8988T (cell line): ENCODE measurements at regions not wholly inside any gene's neighbourhood (a gene's known extent, or its start where the extent isn't known, plus 50 kb on each side); places are given as distances from the start of the nearest gene placed in this dataset.

ENCODE experiments used
- DNase-seq: peaks from one replicate; pipeline ENCODE4 v3.0.0; 2011

DNA sequence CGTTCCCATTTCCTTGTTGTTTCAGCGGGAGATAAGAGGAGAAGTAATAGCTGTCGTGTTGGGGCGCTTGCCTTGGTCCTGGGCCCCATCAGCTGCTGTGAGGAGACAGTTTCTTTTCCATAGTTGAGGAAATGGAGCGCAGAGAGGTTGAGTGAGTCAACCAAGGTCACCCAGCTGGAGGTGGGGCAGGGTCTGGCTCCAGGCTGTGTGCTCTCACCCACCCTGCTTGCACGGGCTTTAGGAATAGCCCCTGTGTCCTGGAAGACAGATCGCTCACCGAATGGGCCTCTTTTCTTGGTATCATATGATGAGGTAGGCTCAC, 165.7 kb upstream of the RTL1 start:
- DNase-seq, result no peak

- peak; percentile 2 for DNase-seq
Observed at GRCh38 chr14:101069666-101070362, 166.3 kb upstream of the RTL1 start.

GRCh38 chr14:101070540-101071492, 167.3 kb upstream of the RTL1 start:
- DNase-seq, result peak; percentile 8

DNA sequence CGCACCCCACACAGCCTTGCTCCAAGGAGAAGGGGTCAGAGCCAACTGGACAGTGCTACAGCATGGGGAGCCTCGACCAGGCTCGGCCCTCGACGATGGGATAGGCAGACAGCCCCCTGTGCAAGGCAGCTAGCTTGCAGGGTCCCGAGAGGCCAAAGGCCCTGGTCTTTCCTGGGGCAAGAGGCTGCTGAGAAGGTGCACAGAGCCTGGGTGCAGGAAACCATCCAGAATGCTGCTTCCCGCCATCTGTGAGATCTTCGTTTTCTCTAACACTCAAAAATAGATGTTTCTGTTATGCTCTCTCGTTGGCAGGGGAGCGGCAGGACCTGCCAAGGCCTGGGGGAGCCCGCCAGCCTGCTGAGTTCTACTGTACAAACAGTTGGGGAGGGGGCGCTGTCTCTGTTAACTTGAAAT, 168.0 kb upstream of the RTL1 start:
- no peak for DNase-seq

DNA sequence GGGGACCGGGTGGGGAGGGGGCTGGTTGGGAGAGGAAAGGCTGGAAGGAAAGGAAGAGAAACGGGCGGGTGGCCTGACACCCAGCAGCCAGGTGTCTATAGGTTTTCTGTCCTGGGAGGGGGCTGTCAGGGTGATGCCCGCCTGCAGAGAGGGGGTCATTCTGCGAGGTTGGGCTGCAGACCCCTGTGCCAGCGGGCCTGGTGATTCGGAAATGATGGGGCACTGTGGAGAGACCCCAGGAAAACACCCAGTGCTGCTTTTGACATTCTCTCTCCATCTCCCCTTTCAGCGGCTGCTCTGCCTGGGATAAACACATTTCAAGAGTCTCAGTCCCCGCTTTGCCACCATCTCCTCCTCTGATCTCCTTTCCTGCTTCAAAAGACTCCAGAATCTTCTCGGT, 168.5 kb upstream of the RTL1 start:
- DNase-seq, result peak; percentile 4

DNA sequence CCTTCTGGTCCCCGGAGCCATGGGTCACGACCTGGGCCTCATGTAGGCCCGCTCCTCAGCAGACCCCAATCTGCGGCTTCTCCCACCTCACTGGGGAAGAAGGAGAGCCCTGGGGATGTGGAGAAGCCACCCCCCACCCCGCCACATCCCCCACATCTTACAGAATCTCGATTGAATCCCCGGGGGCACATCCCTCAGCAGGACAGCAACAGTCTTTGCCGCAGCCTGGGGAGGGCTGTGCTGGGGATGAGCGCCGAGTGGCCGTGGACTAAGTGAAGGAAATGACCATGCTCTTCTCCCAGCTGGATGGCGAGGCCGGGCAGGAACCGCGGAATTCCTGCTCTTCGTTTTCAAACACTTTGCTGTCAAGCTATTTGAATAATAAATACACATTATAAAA, 169.0 kb upstream of the RTL1 start:
- no peak for DNase-seq

DNA sequence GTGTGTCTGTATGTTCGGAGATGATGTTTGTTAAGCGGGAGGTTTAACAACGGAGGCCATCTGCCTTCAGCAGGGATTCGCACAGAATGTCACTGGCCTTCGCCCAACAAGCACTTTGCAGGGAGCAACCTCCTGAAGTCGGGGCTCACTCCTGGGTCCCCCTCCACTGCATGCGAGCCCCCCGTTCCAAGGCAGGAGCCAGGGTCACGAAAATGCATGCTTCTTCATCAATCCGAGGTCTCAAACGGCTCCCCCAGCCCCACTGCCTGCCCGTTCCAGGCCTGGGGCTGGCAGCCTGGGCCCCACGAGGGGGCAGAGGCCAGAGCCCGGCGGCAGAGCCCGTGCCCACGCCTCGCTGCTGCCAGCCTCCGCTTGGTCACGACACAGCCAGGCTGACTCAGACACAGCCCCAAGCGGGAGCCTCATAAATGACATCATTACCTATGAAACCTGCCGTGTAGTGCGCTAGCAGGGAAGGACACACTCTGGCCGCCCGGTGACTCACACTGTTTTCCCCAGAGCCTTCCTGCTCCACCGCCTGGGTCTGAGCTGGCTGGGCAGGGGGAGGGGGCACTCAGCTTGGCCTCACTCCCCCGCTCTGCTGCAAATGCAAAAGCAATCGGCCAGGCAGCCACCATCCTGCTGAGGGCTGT, 169.5 kb upstream of the RTL1 start:
- DNase-seq, result peak; percentile 99

DNA sequence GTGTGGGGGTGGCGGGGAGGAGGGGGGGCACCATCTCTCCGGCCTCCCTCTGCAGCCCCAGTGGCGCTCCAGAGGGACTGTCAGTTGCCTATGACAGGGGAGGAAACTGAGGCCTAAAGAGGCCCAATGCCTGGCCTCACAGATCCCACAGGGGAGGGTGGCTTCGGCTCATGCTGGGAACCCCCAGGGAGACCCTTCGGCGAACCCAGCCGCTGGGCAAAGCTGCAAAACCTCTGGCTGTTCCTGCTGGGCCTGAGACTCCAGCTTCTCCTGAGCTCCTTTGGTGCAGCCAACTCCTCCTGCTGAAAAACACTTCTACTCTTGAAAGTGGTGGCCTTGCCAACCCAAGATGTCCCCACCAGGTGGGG, 170.1 kb upstream of the RTL1 start:
- DNase-seq, result no peak

- no peak for DNase-seq
Observed at GRCh38 chr14:101074196-101075024, 170.9 kb upstream of the RTL1 start.

DNA sequence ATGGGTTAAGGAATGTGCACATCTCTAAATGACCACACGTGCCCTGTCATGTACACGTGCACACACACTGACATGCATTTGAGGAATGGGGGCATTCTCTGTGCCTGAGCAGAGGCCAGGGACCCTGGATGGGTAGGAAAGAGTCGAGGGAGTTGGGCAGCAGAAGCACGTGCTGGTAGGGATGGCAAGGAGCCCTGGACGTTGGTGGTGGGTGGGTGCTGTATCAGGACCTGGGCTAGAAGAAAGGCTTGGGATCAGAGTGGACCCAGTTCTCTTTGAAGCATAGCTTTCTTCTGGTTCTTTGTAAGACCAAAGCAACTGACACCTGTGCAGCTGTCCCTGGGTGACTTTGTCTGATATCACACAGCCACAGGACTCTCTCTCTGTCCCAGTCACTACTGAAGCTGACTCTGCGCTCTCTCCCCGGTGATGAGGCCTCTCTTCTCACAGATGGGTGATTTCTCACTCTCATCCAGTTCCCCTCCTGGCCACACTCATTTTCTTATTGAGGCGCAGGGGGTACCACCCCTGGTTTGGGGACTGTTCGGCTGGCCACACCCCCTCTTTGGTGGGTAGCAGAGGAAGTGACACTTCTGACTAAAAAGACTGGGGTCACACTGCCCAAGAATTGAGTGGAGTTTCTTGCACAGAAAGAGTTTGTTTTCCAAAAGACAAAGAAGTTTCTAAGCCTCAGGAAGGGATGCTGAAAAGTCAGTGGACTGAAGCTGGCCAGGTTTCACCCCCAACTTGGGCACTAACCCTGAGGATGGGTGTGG, 171.7 kb upstream of the RTL1 start:
- no peak for DNase-seq

- DNase-seq, result no peak
Observed at GRCh38 chr14:101075801-101076413, 172.4 kb upstream of the RTL1 start.

DNA sequence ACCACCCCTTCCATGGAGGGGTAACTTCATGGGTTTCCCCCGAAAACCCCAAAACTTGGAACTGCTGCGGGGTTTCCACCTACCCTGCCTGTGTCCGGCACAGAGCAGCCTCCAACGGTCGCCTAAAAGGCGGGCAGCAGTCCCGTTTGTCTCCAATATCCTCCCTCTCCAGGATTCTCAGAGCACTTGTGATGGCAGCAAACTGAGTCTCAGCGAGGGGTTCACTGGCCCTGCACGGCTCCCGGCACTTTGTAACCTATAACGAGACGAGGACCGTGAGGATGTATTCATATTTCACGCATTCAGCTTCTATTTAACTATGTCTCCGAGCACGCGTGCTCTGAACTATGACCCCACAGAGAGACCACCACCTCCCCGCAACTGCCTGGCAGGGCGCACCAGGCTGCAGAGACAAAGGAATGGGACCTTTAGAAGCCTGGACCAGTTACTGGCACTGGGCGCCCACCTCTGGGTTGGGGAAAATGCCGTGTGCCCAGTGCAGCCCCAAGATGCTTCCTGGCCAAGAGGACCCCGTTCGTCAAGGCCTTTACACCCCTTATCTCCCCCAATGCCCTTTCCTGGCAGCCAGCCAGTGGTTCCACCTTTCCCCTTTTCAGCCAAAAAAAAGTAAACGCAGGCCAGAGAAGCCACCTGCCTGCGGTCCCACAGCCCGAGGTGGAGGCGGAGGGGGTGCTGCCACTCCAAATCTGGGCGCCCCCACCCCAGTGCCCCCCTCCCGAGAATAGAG, 173.1 kb upstream of the RTL1 start:
- DNase-seq, result no peak

- no peak for DNase-seq
Observed at GRCh38 chr14:101077481-101078074, 174.1 kb upstream of the RTL1 start.

GRCh38 chr14:101078170-101078891, 174.8 kb upstream of the RTL1 start:
- DNase-seq, result no peak

- no peak for DNase-seq
Observed at GRCh38 chr14:101078892-101079221, 175.3 kb upstream of the RTL1 start.

DNA sequence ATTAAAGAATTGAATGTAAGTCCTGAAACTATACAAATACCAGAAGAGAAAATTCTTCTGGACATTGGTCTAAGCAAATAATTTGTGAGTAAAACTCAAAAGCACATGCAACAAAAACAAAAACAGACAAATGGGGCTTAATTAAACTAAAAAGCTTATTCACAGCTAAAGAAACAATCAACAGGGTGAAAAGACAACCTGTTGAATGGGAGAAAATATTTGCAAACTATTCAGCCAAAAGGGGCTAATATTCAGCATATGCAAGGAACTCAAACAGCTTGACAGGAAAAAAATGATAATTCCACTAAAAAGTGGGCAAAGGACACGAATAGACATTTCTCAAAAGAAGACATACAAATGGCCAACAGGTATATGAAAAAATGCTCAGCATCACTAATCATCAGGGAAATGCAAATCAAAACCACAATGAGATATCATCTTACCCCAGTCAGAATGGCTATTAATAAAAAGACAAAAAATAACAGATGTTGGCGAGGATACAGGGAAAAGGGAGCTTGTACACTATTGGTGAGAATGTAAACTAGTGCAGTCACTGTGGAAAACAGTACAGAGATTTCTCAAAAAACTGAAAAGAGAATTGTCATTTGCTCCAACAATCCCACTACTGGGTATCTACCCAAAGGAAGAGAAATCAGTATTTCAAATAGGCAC, 177.5 kb upstream of the RTL1 start:
- no peak for DNase-seq

DNA sequence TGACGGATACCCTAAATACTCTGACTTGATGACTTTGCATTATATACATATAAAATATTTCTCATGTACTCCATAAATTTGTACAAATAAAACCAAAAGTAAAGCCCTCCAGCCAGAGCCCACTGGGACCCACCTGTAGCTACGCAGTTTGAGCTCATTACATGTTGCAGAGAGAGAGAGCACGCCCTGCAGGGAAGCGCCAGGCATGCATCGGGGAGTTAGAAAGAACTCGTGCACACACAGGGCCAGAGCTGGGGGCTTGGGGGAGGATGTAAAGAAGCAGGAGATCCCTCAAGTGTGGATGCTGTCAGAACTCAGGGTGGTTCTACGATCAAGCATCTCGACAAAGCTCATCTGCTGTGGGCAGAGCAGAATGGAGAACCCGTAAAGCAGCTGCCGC, 178.5 kb upstream of the RTL1 start:
- no peak for DNase-seq

- no peak for DNase-seq
Observed at GRCh38 chr14:101082436-101083384, 179.2 kb upstream of the RTL1 start.
